AG04450 (cell line): ENCODE measurements at regions not wholly inside any gene's neighbourhood (a gene's known extent, or its start where the extent isn't known, plus 50 kb on each side); places are given as distances from the start of the nearest gene placed in this dataset.

Source experiments
- CTCF ChIA-PET: fragments of 300-600, 350-600 bp; formaldehyde crosslinking; extraction: SDS; loops from one replicate; lab custom pipeline; 2022; ENCODE audit warnings: antibody characterized with exemption, inconsistent platforms; lab: Charles Lee
- POLR2A ChIA-PET: fragments of 350-600 bp; formaldehyde crosslinking; extraction: SDS; loops from one replicate; lab custom pipeline; 2021; ENCODE audit warnings: antibody characterized with exemption, inconsistent platforms; lab: Yijun Ruan, JAX
- DNase-seq: peaks from one replicate; pipeline ENCODE4 v3.0.0-alpha.2; 2011; ENCODE audit warnings: low read depth, low spot score
- H3K27ac ChIP-seq: one replicate; pipeline ENCODE4 v1.5.1; 2012; ENCODE audit warnings: low read depth, low read length, control low read depth
- H3K27me3 ChIP-seq: one replicate; pipeline ENCODE4 v1.6.0; 2012; ENCODE audit warnings: low read length; ENCODE audit not compliant: control insufficient read depth, insufficient read depth
- H3K4me3 ChIP-seq: 2 replicates; pipeline ENCODE4 v1.5.1; 2011; ENCODE audit warnings: mild to moderate bottlenecking, low read depth, low read length, control low read depth
- H3K9me3 ChIP-seq: 2 replicates; pipeline ENCODE4 v1.5.1; 2012; ENCODE audit warnings: low read length; ENCODE audit not compliant: control insufficient read depth, insufficient read depth
- TF ChIP-seq, protein P1 (sequence below): IDR thresholded peaks from 2 replicates; pipeline ENCODE4 v1.5.1; 2011; ENCODE audit warnings: low read depth, low read length, control low read depth, inconsistent platforms

- no peaks in the 10 kb centered on the region for H3K9me3 ChIP-seq
- TF ChIP-seq, protein P1, sequence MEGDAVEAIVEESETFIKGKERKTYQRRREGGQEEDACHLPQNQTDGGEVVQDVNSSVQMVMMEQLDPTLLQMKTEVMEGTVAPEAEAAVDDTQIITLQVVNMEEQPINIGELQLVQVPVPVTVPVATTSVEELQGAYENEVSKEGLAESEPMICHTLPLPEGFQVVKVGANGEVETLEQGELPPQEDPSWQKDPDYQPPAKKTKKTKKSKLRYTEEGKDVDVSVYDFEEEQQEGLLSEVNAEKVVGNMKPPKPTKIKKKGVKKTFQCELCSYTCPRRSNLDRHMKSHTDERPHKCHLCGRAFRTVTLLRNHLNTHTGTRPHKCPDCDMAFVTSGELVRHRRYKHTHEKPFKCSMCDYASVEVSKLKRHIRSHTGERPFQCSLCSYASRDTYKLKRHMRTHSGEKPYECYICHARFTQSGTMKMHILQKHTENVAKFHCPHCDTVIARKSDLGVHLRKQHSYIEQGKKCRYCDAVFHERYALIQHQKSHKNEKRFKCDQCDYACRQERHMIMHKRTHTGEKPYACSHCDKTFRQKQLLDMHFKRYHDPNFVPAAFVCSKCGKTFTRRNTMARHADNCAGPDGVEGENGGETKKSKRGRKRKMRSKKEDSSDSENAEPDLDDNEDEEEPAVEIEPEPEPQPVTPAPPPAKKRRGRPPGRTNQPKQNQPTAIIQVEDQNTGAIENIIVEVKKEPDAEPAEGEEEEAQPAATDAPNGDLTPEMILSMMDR = no peak
- no peak for DNase-seq
- no peaks in the 10 kb centered on the region for H3K27me3 ChIP-seq
- H3K27ac ChIP-seq = no peak overlapping the region
- ChIA-PET POLR2A (no interaction called here), CTCF (no interaction called here)
- no peak overlapping the region for H3K4me3 ChIP-seq
Observed at GRCh38 chr5:67917561-67917960, 298.0 kb upstream of the PIK3R1 start.

DNA sequence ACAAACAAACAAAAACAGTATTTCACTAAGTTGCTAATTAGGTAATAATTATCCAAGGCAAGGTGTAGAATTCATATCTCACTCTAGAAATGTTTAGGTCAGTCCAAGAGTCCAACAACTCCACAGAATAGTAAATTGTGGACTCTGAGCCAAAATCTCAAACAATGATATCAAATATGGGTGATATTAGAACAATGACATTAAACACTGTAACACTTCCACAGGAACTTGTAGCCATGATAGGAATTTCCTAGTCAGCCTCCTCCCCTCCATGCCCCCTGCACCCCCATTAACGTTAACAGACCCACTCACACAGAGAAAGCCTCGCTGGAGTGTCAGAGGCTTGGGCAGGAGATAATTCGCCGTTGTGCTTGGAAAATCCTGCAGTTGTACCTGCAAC is 305.0 kb upstream of the PIK3R1 start:
- CTCF ChIA-PET = no interaction called here
- POLR2A ChIA-PET = no interaction called here
- Histone ChIP-seq H3K9me3 (no peaks in the 10 kb centered on the region), H3K27me3 (no peaks in the 10 kb centered on the region), H3K4me3 (no peak overlapping the region), H3K27ac (no peak overlapping the region)
- TF ChIP-seq, protein P1 = no peak
- DNase-seq = no peak

DNA sequence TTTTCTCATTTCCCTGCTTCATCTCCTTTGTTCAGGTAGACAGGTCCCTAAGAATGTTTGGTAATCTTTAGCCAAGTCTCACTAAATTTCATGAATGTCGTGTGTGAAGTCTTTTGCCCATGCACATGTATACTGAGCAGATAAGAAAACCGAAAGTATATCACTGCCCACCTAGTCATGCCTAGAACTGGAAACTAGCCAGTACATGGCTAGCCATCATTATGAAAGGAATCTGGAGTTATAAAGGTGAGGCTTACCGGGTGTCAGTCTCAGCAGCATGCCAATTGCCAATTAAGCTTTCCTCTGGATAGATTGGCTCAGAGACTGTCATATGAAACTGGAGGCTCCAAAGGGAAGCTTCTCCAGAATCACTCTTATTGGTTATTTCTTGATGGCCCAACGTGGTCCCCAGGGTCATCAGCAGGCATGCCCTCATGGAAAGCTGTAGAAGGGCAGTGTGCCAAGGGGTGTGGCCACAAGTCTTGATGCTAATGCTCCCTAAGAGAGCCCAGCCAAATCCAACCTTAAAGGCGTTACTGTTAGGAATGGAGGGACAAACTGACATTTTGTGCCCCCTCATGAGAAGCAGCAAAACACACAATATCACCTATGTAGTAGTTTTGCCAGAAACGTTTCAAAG is 307.3 kb upstream of the PIK3R1 start:
- POLR2A ChIA-PET = no interaction called here
- CTCF ChIA-PET = no interaction called here
- Histone ChIP-seq H3K9me3 (no peaks in the 10 kb centered on the region), H3K4me3 (no peak overlapping the region), H3K27ac (no peak overlapping the region), H3K27me3 (no peaks in the 10 kb centered on the region)
- TF ChIP-seq, protein P1 = no peak
- no peak for DNase-seq

- Histone ChIP-seq H3K27ac (no peak overlapping the region), H3K27me3 (no peaks in the 10 kb centered on the region), H3K9me3 (no peaks in the 10 kb centered on the region), H3K4me3 (no peak overlapping the region)
- POLR2A ChIA-PET = no interaction called here
- CTCF ChIA-PET = no interaction called here
- no peak for DNase-seq
- TF ChIP-seq, protein P1 = no peak
Observed at GRCh38 chr5:67904366-67904765, 311.2 kb upstream of the PIK3R1 start.

DNA sequence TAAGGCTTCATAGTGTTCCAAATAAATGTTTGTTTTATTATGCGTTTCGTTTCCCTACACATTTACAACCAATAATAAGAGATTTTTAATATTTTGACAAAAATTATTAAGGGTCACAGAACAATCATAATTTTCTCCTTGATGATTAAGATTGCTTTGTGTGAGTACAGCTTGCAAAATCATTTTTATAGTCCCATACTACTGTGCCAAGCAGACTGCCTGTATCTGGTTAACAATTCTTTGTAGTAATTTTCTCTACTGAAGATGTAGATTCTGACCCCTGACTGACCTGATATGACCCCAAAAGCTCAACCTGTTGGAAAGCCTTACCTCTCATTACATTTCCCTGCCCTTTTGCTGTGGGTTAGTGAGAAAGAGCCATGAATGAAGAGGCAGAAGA is 311.9 kb upstream of the PIK3R1 start:
- H3K4me3 ChIP-seq = no peak overlapping the region
- ChIA-PET CTCF (no interaction called here), POLR2A (no interaction called here)
- H3K27me3 ChIP-seq = no peaks in the 10 kb centered on the region
- TF ChIP-seq, protein P1 = no peak
- H3K9me3 ChIP-seq = no peaks in the 10 kb centered on the region
- DNase-seq = no peak
- no peak overlapping the region for H3K27ac ChIP-seq
